Loucy (cell line): ENCODE measurements at regions not wholly inside any gene's neighbourhood (a gene's known extent, or its start where the extent isn't known, plus 50 kb on each side); places are given as distances from the start of the nearest gene placed in this dataset.

Source experiments
- CTCF ChIP-seq: fragments of 200-600 bp; sonication (generic); conservative IDR thresholded peaks from 2 replicates; pipeline ENCODE4 v1.5.1; 2014; ENCODE audit warnings: mild to moderate bottlenecking, antibody characterized with exemption, low read length
- EZH2phosphoT487 ChIP-seq: fragments of 200-600 bp; IDR thresholded peaks from 2 replicates; pipeline ENCODE4 v1.6.1; 2018; ENCODE audit warnings: antibody characterized with exemption, mild to moderate bottlenecking, moderate library complexity, borderline replicate concordance

GRCh38 chr14:58944343-58944967, 244.0 kb upstream of the DAAM1 start:
- TF ChIP-seq CTCF (no peak), EZH2phosphoT487 (no peak)
